Endodermal cell (in vitro differentiated cells): ENCODE measurements at regions not wholly inside any gene's neighbourhood (a gene's known extent, or its start where the extent isn't known, plus 50 kb on each side); places are given as distances from the start of the nearest gene placed in this dataset.

Source experiments
- DNase-seq: peaks from one replicate; pipeline ENCODE4 v3.0.0-alpha.2; 2017
- H3K27ac ChIP-seq: 2 replicates; pipeline ENCODE4 v1.5.1; 2013; ENCODE audit warnings: mild to moderate bottlenecking, low read depth, low read length, moderate library complexity
- H3K27me3 ChIP-seq: 2 replicates; pipeline ENCODE4 v1.6.1; 2013; ENCODE audit warnings: mild to moderate bottlenecking, low read length, moderate library complexity; ENCODE audit not compliant: insufficient read depth, control insufficient read depth, poor library complexity, severe bottlenecking
- H3K36me3 ChIP-seq: 2 replicates; pipeline ENCODE4 v1.7.0; 2013; ENCODE audit warnings: mild to moderate bottlenecking, low read length, moderate library complexity; ENCODE audit not compliant: control insufficient read depth, insufficient read depth
- H3K4me1 ChIP-seq: one replicate; pipeline ENCODE4 v1.7.0; 2013; ENCODE audit warnings: low read length; ENCODE audit not compliant: control insufficient read depth, insufficient read depth
- H3K4me3 ChIP-seq: 2 replicates; pipeline ENCODE4 v1.5.1; 2013; ENCODE audit warnings: mild to moderate bottlenecking, low read length, moderate library complexity
- H3K9ac ChIP-seq: 2 replicates; pipeline ENCODE4 v1.6.1; 2013; ENCODE audit warnings: mild to moderate bottlenecking, low read length, moderate library complexity; ENCODE audit not compliant: poor library complexity, severe bottlenecking; ENCODE audit errors: extremely low read depth
- H3K9me3 ChIP-seq: 2 replicates; pipeline ENCODE4 v1.6.1; 2013; ENCODE audit warnings: mild to moderate bottlenecking, low read length, moderate library complexity; ENCODE audit not compliant: control insufficient read depth
- H3K27ac Mint-ChIP-seq: 2 replicates; pipeline ENCODE4 v1.8.0; 2020; ENCODE audit warnings: mixed read lengths
- H3K27me3 Mint-ChIP-seq: 2 replicates; pipeline ENCODE4 v1.8.0; 2021; ENCODE audit warnings: mild to moderate bottlenecking, mixed read lengths; ENCODE audit not compliant: insufficient read depth
- H3K36me3 Mint-ChIP-seq: 2 replicates; pipeline ENCODE4 v1.8.0; 2020; ENCODE audit warnings: low read depth, mixed read lengths
- H3K4me1 Mint-ChIP-seq: 2 replicates; pipeline ENCODE4 v1.8.0; 2020; ENCODE audit warnings: mixed read lengths
- H3K4me3 Mint-ChIP-seq: 2 replicates; pipeline ENCODE4 v1.8.0; 2020; ENCODE audit warnings: mild to moderate bottlenecking, moderate library complexity, mixed read lengths
- H3K9me3 Mint-ChIP-seq: 2 replicates; pipeline ENCODE4 v1.8.0; 2020; ENCODE audit warnings: mild to moderate bottlenecking, mixed read lengths
- WGBS, 2 experiments: methylation state at CpG; one replicate each; pipeline versions ENCODE4 v1.1.5 to v1.1.7; 2013; ENCODE audit warnings: missing lambda C conversion rate in 2 of 2, mixed read lengths in 1 of 2; ENCODE audit not compliant: insufficient coverage in 1 of 2, insufficient read length in 1 of 2; 5-methylcytosine and 5-hydroxymethylcytosine counted together
- TF ChIP-seq, protein P1 (sequence below): fragments of 200-600 bp; sonication (generic); conservative IDR thresholded peaks from 2 replicates; pipeline ENCODE4 v1.5.0; 2021; ENCODE audit warnings: antibody characterized with exemption, mild to moderate bottlenecking

DNA sequence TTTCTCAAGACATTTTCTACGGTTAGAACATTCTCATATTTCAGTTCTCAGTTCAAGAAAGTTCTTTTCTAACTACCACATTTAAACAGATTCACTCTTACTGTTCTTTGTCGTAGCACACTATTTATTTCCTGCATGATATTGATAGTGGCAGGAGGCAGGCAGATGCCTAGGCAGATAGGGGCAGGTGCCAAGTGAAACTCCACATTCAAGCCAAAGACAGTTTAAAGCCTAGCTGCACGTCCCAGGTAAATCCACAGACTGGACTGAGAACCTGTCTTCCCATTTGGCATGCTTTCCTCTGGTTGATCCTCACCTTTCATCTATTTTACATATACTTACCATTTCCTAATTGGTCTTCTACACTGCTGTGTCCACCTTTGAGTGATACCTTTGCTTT lies 359.3 kb downstream of the TMX3 start:
- Mint-ChIP-seq H3K27ac (no peak overlapping the region), H3K36me3 (no peaks in the 10 kb centered on the region), H3K27me3 (no peaks in the 10 kb centered on the region), H3K4me1 (no peaks in the 10 kb centered on the region), H3K9me3 (peaks cover 42% of the 10 kb centered on the region), H3K4me3 (no peak overlapping the region)
- H3K9me3 ChIP-seq: peaks cover 21% of the 10 kb centered on the region
- H3K36me3 ChIP-seq: no peaks in the 10 kb centered on the region
- no peaks in the 10 kb centered on the region for H3K4me1 ChIP-seq
- no peak overlapping the region for H3K4me3 ChIP-seq
- TF ChIP-seq, protein P1, sequence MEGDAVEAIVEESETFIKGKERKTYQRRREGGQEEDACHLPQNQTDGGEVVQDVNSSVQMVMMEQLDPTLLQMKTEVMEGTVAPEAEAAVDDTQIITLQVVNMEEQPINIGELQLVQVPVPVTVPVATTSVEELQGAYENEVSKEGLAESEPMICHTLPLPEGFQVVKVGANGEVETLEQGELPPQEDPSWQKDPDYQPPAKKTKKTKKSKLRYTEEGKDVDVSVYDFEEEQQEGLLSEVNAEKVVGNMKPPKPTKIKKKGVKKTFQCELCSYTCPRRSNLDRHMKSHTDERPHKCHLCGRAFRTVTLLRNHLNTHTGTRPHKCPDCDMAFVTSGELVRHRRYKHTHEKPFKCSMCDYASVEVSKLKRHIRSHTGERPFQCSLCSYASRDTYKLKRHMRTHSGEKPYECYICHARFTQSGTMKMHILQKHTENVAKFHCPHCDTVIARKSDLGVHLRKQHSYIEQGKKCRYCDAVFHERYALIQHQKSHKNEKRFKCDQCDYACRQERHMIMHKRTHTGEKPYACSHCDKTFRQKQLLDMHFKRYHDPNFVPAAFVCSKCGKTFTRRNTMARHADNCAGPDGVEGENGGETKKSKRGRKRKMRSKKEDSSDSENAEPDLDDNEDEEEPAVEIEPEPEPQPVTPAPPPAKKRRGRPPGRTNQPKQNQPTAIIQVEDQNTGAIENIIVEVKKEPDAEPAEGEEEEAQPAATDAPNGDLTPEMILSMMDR: no peak
- no peak overlapping the region for H3K27ac ChIP-seq
- no peak for DNase-seq
- 42 to 54% methylated on average over 2 to 3 of the region's 3 CpGs for WGBS, 2 experiments
- H3K9ac ChIP-seq: no peak overlapping the region
- no peaks in the 10 kb centered on the region for H3K27me3 ChIP-seq

DNA sequence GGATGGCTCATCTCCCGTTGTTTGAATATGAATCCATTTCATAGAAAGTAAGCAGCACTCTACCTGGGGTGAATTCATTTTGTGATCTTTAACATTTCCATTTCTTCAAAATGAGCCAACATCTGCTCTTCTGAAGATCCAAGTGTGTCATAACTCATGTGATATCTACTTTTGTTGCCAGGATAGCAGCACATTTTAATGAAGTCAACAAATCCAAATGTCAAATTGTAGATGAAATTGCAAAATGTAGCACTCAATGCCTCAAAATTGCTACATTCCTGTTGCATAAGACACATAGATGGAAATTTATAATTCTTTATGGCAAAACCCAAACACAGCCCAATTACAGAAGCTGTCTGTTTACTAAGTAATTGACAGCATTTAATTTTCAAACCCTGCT lies 360.7 kb downstream of the TMX3 start:
- Histone ChIP-seq H3K9ac (no peak overlapping the region), H3K36me3 (no peaks in the 10 kb centered on the region), H3K27me3 (no peaks in the 10 kb centered on the region), H3K27ac (no peak overlapping the region), H3K9me3 (peaks cover 21% of the 10 kb centered on the region), H3K4me1 (no peaks in the 10 kb centered on the region), H3K4me3 (no peak overlapping the region)
- Mint-ChIP-seq H3K27ac (no peak overlapping the region), H3K4me1 (no peaks in the 10 kb centered on the region), H3K9me3 (peaks cover 38% of the 10 kb centered on the region), H3K27me3 (no peaks in the 10 kb centered on the region), H3K36me3 (no peaks in the 10 kb centered on the region), H3K4me3 (no peak overlapping the region)
- DNase-seq: no peak
- 71 to 89% methylated on average over 1 of the region's 1 CpG for WGBS, 2 experiments
- TF ChIP-seq, protein P1: no peak

DNA sequence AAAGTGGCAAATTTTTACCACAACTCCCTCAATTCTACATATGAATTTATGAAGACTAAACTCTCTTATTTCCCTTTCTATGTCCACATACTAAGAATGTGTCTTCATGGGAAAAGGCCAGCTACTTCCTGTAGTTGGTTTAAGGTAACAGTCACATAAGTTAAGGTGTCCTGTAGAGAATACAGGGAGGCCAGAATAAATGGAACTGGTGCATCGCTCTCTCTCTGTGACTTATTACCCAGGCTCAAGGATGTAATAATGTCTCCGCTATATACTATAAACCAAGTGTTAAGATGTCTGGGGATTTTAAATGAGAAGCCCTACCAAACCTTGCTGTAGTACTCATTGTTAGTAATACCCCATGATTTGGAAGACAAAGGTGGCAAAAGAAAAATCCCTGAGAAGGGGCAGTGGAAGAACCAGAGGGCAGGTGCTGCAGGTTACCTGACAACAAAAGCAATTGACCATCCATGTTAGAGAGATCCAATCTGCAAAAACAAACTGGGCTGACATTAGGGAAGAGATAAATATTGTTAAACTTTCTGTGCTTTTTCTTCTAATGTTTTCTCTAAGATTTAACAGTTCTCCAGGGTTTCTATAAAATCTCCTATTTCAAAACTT lies 372.8 kb downstream of the TMX3 start:
- TF ChIP-seq, protein P1: no peak
- no peaks in the 10 kb centered on the region for H3K27me3 Mint-ChIP-seq
- WGBS, 2 experiments: 100% methylated on average over 1 to 2 of the region's 2 CpGs

More for the DNA sequence above, 372.8 kb downstream of the TMX3 start:
- DNase-seq: no peak
- H3K27me3 ChIP-seq: no peaks in the 10 kb centered on the region
- Mint-ChIP-seq H3K4me1 (peaks cover 7% of the 10 kb centered on the region), H3K27ac (no peak overlapping the region), H3K4me3 (no peak overlapping the region), H3K36me3 (no peaks in the 10 kb centered on the region), H3K9me3 (no peaks in the 10 kb centered on the region)
- H3K27ac ChIP-seq: no peak overlapping the region
- no peak overlapping the region for H3K4me3 ChIP-seq
- no peak overlapping the region for H3K9ac ChIP-seq
- H3K4me1 ChIP-seq: no peaks in the 10 kb centered on the region
- no peaks in the 10 kb centered on the region for H3K36me3 ChIP-seq
- H3K9me3 ChIP-seq: no peaks in the 10 kb centered on the region
